GM23338 (cell line): ENCODE measurements at regions not wholly inside any gene's neighbourhood (a gene's known extent, or its start where the extent isn't known, plus 50 kb on each side); places are given as distances from the start of the nearest gene placed in this dataset.

Experiments
- ATAC-seq: fragments of 200-7000 bp; cut with Tn5 transposase; 3 replicates; pipeline ENCODE4 v1.9.1; 2020
- DNase-seq: peaks from one replicate; pipeline ENCODE4 v3.0.0-alpha.2; 2015; ENCODE audit warnings: low spot score
- H2AFZ ChIP-seq: fragments of 200-600 bp; sonication (generic); 2 replicates; pipeline ENCODE4 v1.8.0; 2016; ENCODE audit warnings: antibody characterized with exemption, mild to moderate bottlenecking, moderate library complexity
- H3F3A ChIP-seq: fragments of 200-600 bp; sonication (generic); replicated peaks from 2 replicates; pipeline ENCODE4 v1.8.0; 2017; ENCODE audit warnings: antibody characterized with exemption, mixed run types, low read depth
- H3K27ac ChIP-seq: fragments of 200-600 bp; sonication (generic); 2 replicates; pipeline ENCODE4 v1.6.1; 2016; ENCODE audit warnings: low read depth
- H3K27me3 ChIP-seq: fragments of 200-600 bp; sonication (generic); 2 replicates; pipeline ENCODE4 v1.8.0; 2016; ENCODE audit warnings: mild to moderate bottlenecking, mixed run types, moderate library complexity; ENCODE audit not compliant: insufficient read depth
- H3K36me3 ChIP-seq: fragments of 200-600 bp; sonication (generic); 2 replicates; pipeline ENCODE4 v1.8.0; 2016; ENCODE audit warnings: mild to moderate bottlenecking; ENCODE audit not compliant: insufficient read depth
- H3K4me1 ChIP-seq: fragments of 200-600 bp; sonication (generic); 2 replicates; pipeline ENCODE4 v1.8.0; 2016; ENCODE audit warnings: mild to moderate bottlenecking, moderate library complexity; ENCODE audit not compliant: insufficient read depth
- H3K4me2 ChIP-seq: fragments of 200-600 bp; sonication (generic); 2 replicates; pipeline ENCODE4 v1.7.1; 2017; ENCODE audit warnings: mixed run types
- H3K4me3 ChIP-seq: fragments of 200-600 bp; sonication (generic); 2 replicates; pipeline ENCODE4 v1.6.1; 2016; ENCODE audit warnings: mixed run types
- H3K79me2 ChIP-seq: fragments of 200-600 bp; sonication (generic); replicated peaks from 2 replicates; pipeline ENCODE4 v1.8.0; 2017; ENCODE audit warnings: mild to moderate bottlenecking; ENCODE audit not compliant: insufficient read depth
- H3K9me2 ChIP-seq: fragments of 200-600 bp; sonication (generic); 2 replicates; pipeline ENCODE4 v1.8.0; 2017; ENCODE audit not compliant: insufficient read depth
- H4K20me1 ChIP-seq: fragments of 200-600 bp; sonication (generic); replicated peaks from 2 replicates; pipeline ENCODE4 v1.8.0; 2017; ENCODE audit warnings: mild to moderate bottlenecking; ENCODE audit not compliant: insufficient read depth
- H3K27ac Mint-ChIP-seq: 2 replicates; pipeline ENCODE4 v1.8.0; 2020; ENCODE audit warnings: inconsistent platforms, mild to moderate bottlenecking, moderate library complexity, mixed read lengths
- H3K27me3 Mint-ChIP-seq: 3 replicates; pipeline ENCODE4 v1.8.0; 2022; ENCODE audit warnings: low read depth, mild to moderate bottlenecking, moderate library complexity, mixed read lengths, inconsistent platforms; ENCODE audit not compliant: insufficient read depth, poor library complexity
- H3K36me3 Mint-ChIP-seq: 3 replicates; pipeline ENCODE4 v1.8.0; 2021; ENCODE audit warnings: low read depth, mild to moderate bottlenecking, inconsistent platforms, moderate library complexity, mixed read lengths
- H3K4me1 Mint-ChIP-seq: 3 replicates; pipeline ENCODE4 v1.8.0; 2020; ENCODE audit warnings: mild to moderate bottlenecking, inconsistent platforms, mixed read lengths
- H3K4me3 Mint-ChIP-seq: 3 replicates; pipeline ENCODE4 v1.8.0; 2021; ENCODE audit warnings: moderate library complexity, mild to moderate bottlenecking, inconsistent platforms, mixed read lengths
- H3K9me3 Mint-ChIP-seq: 3 replicates; pipeline ENCODE4 v1.8.0; 2020; ENCODE audit warnings: moderate library complexity, mild to moderate bottlenecking, inconsistent platforms, mixed read lengths
- CREB1 ChIP-seq: fragments of 250-450 bp; sonication (Bioruptor Pico); IDR thresholded peaks from 2 replicates; pipeline ENCODE4 v1.5.0; 2020; ENCODE audit warnings: low read depth, mild to moderate bottlenecking, moderate library complexity
- CTCF ChIP-seq, 2 experiments: fragments of 200-600 bp in 1 of 2; sonication (generic) in 1 of 2; conservative IDR thresholded peaks; 2 replicates each; pipeline versions ENCODE4 v1.5.1 to v1.6.1; 2016 to 2017; ENCODE audit warnings: antibody characterized with exemption in 2 of 2, low read depth in 2 of 2, mild to moderate bottlenecking in 2 of 2, moderate library complexity in 1 of 2
- EZH2 ChIP-seq: fragments of 200-600 bp; sonication (generic); IDR thresholded peaks from one replicate; pipeline ENCODE4 v1.8.0; 2017; ENCODE audit warnings: antibody characterized with exemption, mild to moderate bottlenecking, low read depth; ENCODE audit not compliant: unreplicated experiment
- NANOG ChIP-seq: IDR thresholded peaks from 2 replicates; pipeline ENCODE4 v1.6.1; 2016; ENCODE audit warnings: antibody characterized with exemption, borderline replicate concordance
- REST ChIP-seq: IDR thresholded peaks from one replicate; pipeline ENCODE4 v1.6.1; 2018; ENCODE audit warnings: antibody characterized with exemption; ENCODE audit not compliant: unreplicated experiment
- ZNF114 ChIP-seq: fragments of 250-450 bp; sonication (Bioruptor Pico); IDR thresholded peaks from 2 replicates; pipeline ENCODE4 v1.5.0; 2020; ENCODE audit warnings: mild to moderate bottlenecking, moderate library complexity

- TF ChIP-seq CTCF (conservative IDR thresholded peaks at IDR 0.05; ENCODE audit: low read depth in 2 of 2) (no peak), EZH2 (no peak), NANOG (no peak)
Measured at GRCh38 chr3:8215821-8216220, 285.8 kb upstream of the LMCD1 start (continued).

GRCh38 chr3:8218353-8218940, 283.2 kb upstream of the LMCD1 start:
- DNase-seq = no peak
- Histone ChIP-seq H3K4me2 (no peak overlapping the region), H3K4me3 (no peak overlapping the region), H3K9me2 (peaks cover 11% of the 10 kb centered on the region; the same call in 1 of the 2 replicates), H3F3A (no peaks in the 10 kb centered on the region), H3K36me3 (peaks cover 2% of the 10 kb centered on the region; the same call in 1 of the 2 replicates), H4K20me1 (no peaks in the 10 kb centered on the region), H3K4me1 (no peaks in the 10 kb centered on the region), H3K79me2 (no peaks in the 10 kb centered on the region), H3K27ac (no peak overlapping the region), H2AFZ (no peak overlapping the region), H3K27me3 (no peaks in the 10 kb centered on the region)
- Mint-ChIP-seq H3K27me3 (no peaks in the 10 kb centered on the region), H3K27ac (no peak overlapping the region), H3K4me1 (no peaks in the 10 kb centered on the region), H3K36me3 (no peaks in the 10 kb centered on the region), H3K4me3 (no peak overlapping the region), H3K9me3 (no peaks in the 10 kb centered on the region)
- TF ChIP-seq CTCF (conservative IDR thresholded peaks at IDR 0.05; ENCODE audit: low read depth in 2 of 2) = no peak
- TF ChIP-seq CREB1 (CRISPR knock-in tag) = no peak
- TF ChIP-seq NANOG = no peak
- ATAC-seq = no peak

- no peaks in the 10 kb centered on the region for H3K36me3 ChIP-seq
- TF ChIP-seq CREB1 (CRISPR knock-in tag) = no peak
- no peak for TF ChIP-seq ZNF114
- TF ChIP-seq REST = no peak
- H3K27ac ChIP-seq = no peak overlapping the region
- no peaks in the 10 kb centered on the region for H3K4me1 ChIP-seq
- Mint-ChIP-seq H3K9me3 (no peaks in the 10 kb centered on the region), H3K27ac (no peak overlapping the region), H3K36me3 (no peaks in the 10 kb centered on the region), H3K27me3 (no peaks in the 10 kb centered on the region), H3K4me1 (no peaks in the 10 kb centered on the region), H3K4me3 (no peak overlapping the region)
- H4K20me1 ChIP-seq = no peaks in the 10 kb centered on the region
- no peak for ATAC-seq
- H3K27me3 ChIP-seq = no peaks in the 10 kb centered on the region
- H3K4me2 ChIP-seq = no peak overlapping the region
- no peak overlapping the region for H3K4me3 ChIP-seq
- H3K9me2 ChIP-seq = peaks cover 8% of the 10 kb centered on the region; the same call in 1 of the 2 replicates
- H3K79me2 ChIP-seq = no peaks in the 10 kb centered on the region
- H2AFZ ChIP-seq = no peak overlapping the region
- H3F3A ChIP-seq = no peaks in the 10 kb centered on the region
- no peak for DNase-seq
Measured at GRCh38 chr3:8220291-8220690, 281.3 kb upstream of the LMCD1 start.
